Bronchial epithelial cell (primary cell): ENCODE measurements at regions not wholly inside any gene's neighbourhood (a gene's known extent, or its start where the extent isn't known, plus 50 kb on each side); places are given as distances from the start of the nearest gene placed in this dataset.

Source experiments
- DNase-seq: peaks from one replicate; pipeline ENCODE4 v3.0.0-alpha.2; 2010; ENCODE audit warnings: low read depth
- FAIRE-seq: peaks from 2 replicates; lab custom pipeline; 2011; peaks lifted over from hg19 to GRCh38; lab: Jason Lieb, UNC
- H3K27me3 ChIP-seq: 2 replicates; pipeline ENCODE4 v1.5.1; 2011; ENCODE audit warnings: low read length; ENCODE audit not compliant: control insufficient read depth, insufficient read depth
- H3K36me3 ChIP-seq: 2 replicates; pipeline ENCODE4 v1.5.1; 2011; ENCODE audit warnings: low read length; ENCODE audit not compliant: control insufficient read depth, insufficient read depth
- H3K4me3 ChIP-seq: 2 replicates; pipeline ENCODE4 v1.5.1; 2011; ENCODE audit warnings: mild to moderate bottlenecking, low read depth, low read length, control low read depth
- CTCF ChIP-seq: IDR thresholded peaks from 2 replicates; pipeline ENCODE4 v1.5.1; 2011; ENCODE audit warnings: mild to moderate bottlenecking, moderate library complexity, low read length, control low read depth, inconsistent platforms; ENCODE audit not compliant: insufficient read depth, severe bottlenecking

GRCh38 chr3:72213296-72214065 lies 428.5 kb upstream of the PROK2 start:
- no peak for TF ChIP-seq CTCF
- Histone ChIP-seq H3K27me3 (no peaks in the 10 kb centered on the region), H3K4me3 (no peak overlapping the region), H3K36me3 (no peaks in the 10 kb centered on the region)
- DNase-seq (no peak), FAIRE-seq (no peak)

GRCh38 chr3:72212396-72212795 lies 427.4 kb upstream of the PROK2 start:
- no peak overlapping the region for H3K4me3 ChIP-seq
- H3K36me3 ChIP-seq = no peaks in the 10 kb centered on the region
- H3K27me3 ChIP-seq = no peaks in the 10 kb centered on the region
- FAIRE-seq (no peak), DNase-seq (no peak)
- no peak for TF ChIP-seq CTCF

- Histone ChIP-seq H3K27me3 (no peaks in the 10 kb centered on the region), H3K4me3 (no peak overlapping the region), H3K36me3 (no peaks in the 10 kb centered on the region)
- FAIRE-seq (no peak), DNase-seq (no peak)
- no peak for TF ChIP-seq CTCF
Measured at GRCh38 chr3:72210261-72210660, 425.3 kb upstream of the PROK2 start.

- H3K27me3 ChIP-seq = no peaks in the 10 kb centered on the region
- no peaks in the 10 kb centered on the region for H3K36me3 ChIP-seq
- no peak for DNase-seq
- no peak for TF ChIP-seq CTCF
- no peak overlapping the region for H3K4me3 ChIP-seq
- FAIRE-seq = no peak
Measured at GRCh38 chr3:72205297-72205826, 420.4 kb upstream of the PROK2 start.

GRCh38 chr3:72204452-72204851 lies 419.5 kb upstream of the PROK2 start:
- FAIRE-seq (no peak), DNase-seq (no peak)
- Histone ChIP-seq H3K36me3 (no peaks in the 10 kb centered on the region), H3K27me3 (no peaks in the 10 kb centered on the region), H3K4me3 (no peak overlapping the region)
- TF ChIP-seq CTCF = no peak
